SKM-1 (cell line): ENCODE measurements at regions not wholly inside any gene's neighbourhood (a gene's known extent, or its start where the extent isn't known, plus 50 kb on each side); places are given as distances from the start of the nearest gene placed in this dataset.

Source experiments
- DNase-seq: peaks from one replicate; lab custom pipeline; 2025; ENCODE audit not compliant: unreplicated experiment; lab: John Stamatoyannopoulos, UW

GRCh38 chr3:126267169-126267975 lies 87.0 kb upstream of the ALDH1L1 start:
- no peak for DNase-seq

- no peak for DNase-seq
Observed at GRCh38 chr3:126266850-126267168, 86.4 kb upstream of the ALDH1L1 start.

GRCh38 chr3:126266291-126266840 lies 86.0 kb upstream of the ALDH1L1 start:
- DNase-seq = no peak

GRCh38 chr3:126264952-126265351 lies 84.6 kb upstream of the ALDH1L1 start:
- no peak for DNase-seq

GRCh38 chr3:126264381-126264780 lies 84.0 kb upstream of the ALDH1L1 start:
- no peak for DNase-seq

- no peak for DNase-seq
Observed at GRCh38 chr3:126263971-126264370, 83.6 kb upstream of the ALDH1L1 start.

GRCh38 chr3:126263539-126263938 lies 83.2 kb upstream of the ALDH1L1 start:
- DNase-seq = no peak

- no peak for DNase-seq
Observed at GRCh38 chr3:126262227-126262626, 81.8 kb upstream of the ALDH1L1 start.

- DNase-seq = peak; percentile 70
Observed at GRCh38 chr3:126261037-126261436, 80.7 kb upstream of the ALDH1L1 start.

- DNase-seq = no peak
Observed at GRCh38 chr3:126259411-126260391, 79.3 kb upstream of the ALDH1L1 start.

- no peak for DNase-seq
Observed at GRCh38 chr3:126258670-126259069, 78.3 kb upstream of the ALDH1L1 start.

GRCh38 chr3:126257984-126258383 lies 77.6 kb upstream of the ALDH1L1 start:
- no peak for DNase-seq

- DNase-seq = no peak
Observed at GRCh38 chr3:126257174-126257573, 76.8 kb upstream of the ALDH1L1 start.

- DNase-seq = no peak
Observed at GRCh38 chr3:126256251-126256650, 75.9 kb upstream of the ALDH1L1 start.

GRCh38 chr3:126253072-126253471 lies 72.7 kb upstream of the ALDH1L1 start:
- DNase-seq = no peak

- no peak for DNase-seq
Observed at GRCh38 chr3:126252373-126252772, 72.0 kb upstream of the ALDH1L1 start.

GRCh38 chr3:126245811-126246727 lies 65.7 kb upstream of the ALDH1L1 start:
- DNase-seq = peak; percentile 50
